PC-3 (cell line): ENCODE measurements at regions not wholly inside any gene's neighbourhood (a gene's known extent, or its start where the extent isn't known, plus 50 kb on each side); places are given as distances from the start of the nearest gene placed in this dataset.

Experiments
- ATAC-seq: fragments of 200-7000 bp; cut with Tn5 transposase; 2 replicates; pipeline ENCODE4 v1.9.1; 2020; ENCODE audit warnings: mild to moderate bottlenecking, moderate library complexity
- BruUV-seq: library from RNA; stranded (reverse); fragments of 400-500 nt; replicated peaks from 2 replicates; lab custom pipeline; 2021; lab: Mats Ljungman, UMichigan
- CTCF ChIA-PET: fragments of 300-600 bp; sonication (Branson Sonifier 250); formaldehyde crosslinking; loops from one replicate; lab custom pipeline; 2022; ENCODE audit warnings: antibody characterized with exemption; lab: Charles Lee
- POLR2A ChIA-PET: fragments of 300-600 bp; sonication (Branson Sonifier 250); formaldehyde crosslinking; loops from one replicate; lab custom pipeline; 2022; ENCODE audit warnings: antibody characterized with exemption; ENCODE audit not compliant: unreplicated experiment; lab: Charles Lee
- DNase-seq: peaks from one replicate; pipeline ENCODE4 v3.0.0-alpha.2; 2015
- H2AFZ ChIP-seq: fragments of 300-600 bp; sonication (generic); 2 replicates; pipeline ENCODE4 v1.6.0; 2016; ENCODE audit warnings: antibody characterized with exemption, low read length
- H3F3A ChIP-seq: fragments of 300-600 bp; sonication (generic); one replicate; pipeline ENCODE4 v1.6.0; 2017; ENCODE audit warnings: antibody characterized with exemption, low read length, control low read depth, mild to moderate bottlenecking; ENCODE audit not compliant: unreplicated experiment
- H3K27ac ChIP-seq: fragments of 300-600 bp; sonication (generic); 2 replicates; pipeline ENCODE4 v1.5.1; 2016; ENCODE audit warnings: mild to moderate bottlenecking, low read length
- H3K27me3 ChIP-seq: fragments of 300-600 bp; sonication (generic); 2 replicates; pipeline ENCODE4 v1.6.1; 2016; ENCODE audit warnings: low read length, mixed read lengths
- H3K36me3 ChIP-seq: fragments of 300-600 bp; sonication (generic); 2 replicates; pipeline ENCODE4 v1.6.1; 2016; ENCODE audit warnings: low read depth, mixed run types, low read length, mixed read lengths
- H3K4me1 ChIP-seq: fragments of 300-600 bp; sonication (generic); 2 replicates; pipeline ENCODE4 v1.5.1; 2016; ENCODE audit warnings: low read length; ENCODE audit not compliant: insufficient read depth
- H3K4me2 ChIP-seq: fragments of 300-600 bp; sonication (generic); 2 replicates; pipeline ENCODE4 v1.6.0; 2016; ENCODE audit warnings: low read length
- H3K4me3 ChIP-seq: fragments of 300-600 bp; sonication (generic); 2 replicates; pipeline ENCODE4 v1.5.1; 2016; ENCODE audit warnings: mild to moderate bottlenecking, low read length, mixed read lengths
- H3K79me2 ChIP-seq: fragments of 300-600 bp; sonication (generic); 2 replicates; pipeline ENCODE4 v1.6.1; 2017; ENCODE audit warnings: low read length, mixed read lengths
- H3K9ac ChIP-seq: fragments of 300-600 bp; sonication (generic); 2 replicates; pipeline ENCODE4 v1.6.0; 2016; ENCODE audit warnings: mild to moderate bottlenecking, low read length
- H3K9me2 ChIP-seq: fragments of 300-600 bp; sonication (generic); replicated peaks from 2 replicates; pipeline ENCODE4 v1.6.1; 2016; ENCODE audit warnings: mixed run types, low read length, mixed read lengths
- H3K9me3 ChIP-seq: fragments of 300-600 bp; sonication (generic); 2 replicates; pipeline ENCODE4 v1.6.1; 2016; ENCODE audit warnings: low read length, mixed read lengths
- H4K20me1 ChIP-seq: fragments of 300-600 bp; sonication (generic); 2 replicates; pipeline ENCODE4 v1.6.1; 2016; ENCODE audit warnings: low read length, mixed read lengths
- CTCF ChIP-seq: fragments of 300-600 bp; sonication (generic); conservative IDR thresholded peaks from 2 replicates; pipeline ENCODE4 v1.5.1; 2017; ENCODE audit warnings: antibody characterized with exemption, low read depth, mild to moderate bottlenecking, low read length
- EZH2 ChIP-seq: fragments of 300-600 bp; sonication (generic); IDR thresholded peaks from one replicate; pipeline ENCODE4 v1.6.1; 2017; ENCODE audit warnings: antibody characterized with exemption, mild to moderate bottlenecking, low read length; ENCODE audit not compliant: unreplicated experiment
- EZH2phosphoT487 ChIP-seq: fragments of 300-600 bp; sonication (generic); IDR thresholded peaks from 2 replicates; pipeline ENCODE4 v1.6.1; 2018; ENCODE audit warnings: mild to moderate bottlenecking, antibody characterized with exemption, low read length, borderline replicate concordance
- intact Hi-C: fragments of 100-400 bp; cut with micrococcal nuclease; formaldehyde crosslinking; loops from 2 replicates; pipeline ENCODE4 v1.9.0; 2023

- intact Hi-C loops, result no loop called here
- Histone ChIP-seq H3K27me3 (no peaks in the 10 kb centered on the region), H3F3A (no peaks in the 10 kb centered on the region), H2AFZ (no peak overlapping the region), H3K4me2 (no peak overlapping the region), H3K27ac (no peak overlapping the region), H3K9ac (no peak overlapping the region), H4K20me1 (no peaks in the 10 kb centered on the region), H3K36me3 (no peaks in the 10 kb centered on the region), H3K4me3 (no peak overlapping the region), H3K9me3 (no peaks in the 10 kb centered on the region), H3K4me1 (no peaks in the 10 kb centered on the region), H3K79me2 (no peaks in the 10 kb centered on the region), H3K9me2 (no peaks in the 10 kb centered on the region)
- no peak for TF ChIP-seq EZH2phosphoT487
- TF ChIP-seq EZH2, result no peak
- TF ChIP-seq CTCF, result no peak
- ChIA-PET POLR2A (no interaction called here), CTCF (no interaction called here)
- DNase-seq, result no peak
- BruUV-seq, result no TSS peak
- ATAC-seq, result no peak
Measured at GRCh38 chr10:9382533-9382866, 1328.0 kb downstream of the GATA3 start.

GRCh38 chr10:9390516-9390915, 1336.0 kb downstream of the GATA3 start:
- Histone ChIP-seq H3K4me1 (no peaks in the 10 kb centered on the region), H3K27ac (no peak overlapping the region), H3K9me3 (no peaks in the 10 kb centered on the region), H3F3A (no peaks in the 10 kb centered on the region), H3K9me2 (no peaks in the 10 kb centered on the region), H3K4me2 (no peak overlapping the region), H3K36me3 (no peaks in the 10 kb centered on the region), H4K20me1 (no peaks in the 10 kb centered on the region), H3K4me3 (no peak overlapping the region), H3K27me3 (no peaks in the 10 kb centered on the region), H3K9ac (no peak overlapping the region), H2AFZ (no peak overlapping the region), H3K79me2 (no peaks in the 10 kb centered on the region)
- ATAC-seq, result no peak
- BruUV-seq, result no TSS peak
- POLR2A ChIA-PET, result no interaction called here
- intact Hi-C loops, result no loop called here
- CTCF ChIA-PET, result no interaction called here
- DNase-seq, result no peak
- TF ChIP-seq EZH2phosphoT487 (no peak), EZH2 (no peak), CTCF (no peak)

GRCh38 chr10:9399275-9399983, 1344.9 kb downstream of the GATA3 start:
- ChIA-PET POLR2A (no interaction called here), CTCF (no interaction called here)
- H3K27me3 ChIP-seq, result no peaks in the 10 kb centered on the region
- DNase-seq (no peak), ATAC-seq (no peak)
- no peak overlapping the region for H3K27ac ChIP-seq
- H2AFZ ChIP-seq, result no peak overlapping the region
- no peaks in the 10 kb centered on the region for H3K9me3 ChIP-seq
- intact Hi-C loops, result no loop called here
- H3F3A ChIP-seq, result no peaks in the 10 kb centered on the region
- H3K9ac ChIP-seq, result no peak overlapping the region
- no peak overlapping the region for H3K4me2 ChIP-seq
- no peaks in the 10 kb centered on the region for H3K79me2 ChIP-seq
- H3K36me3 ChIP-seq, result no peaks in the 10 kb centered on the region
- no peaks in the 10 kb centered on the region for H3K4me1 ChIP-seq
- no peaks in the 10 kb centered on the region for H3K9me2 ChIP-seq
- no peaks in the 10 kb centered on the region for H4K20me1 ChIP-seq
- no TSS peak for BruUV-seq
- H3K4me3 ChIP-seq, result no peak overlapping the region
- TF ChIP-seq EZH2 (no peak), CTCF (no peak), EZH2phosphoT487 (no peak)
